Activated CD8-positive, alpha-beta T cell treated with anti-CD3 and anti-CD28 coated beads for 36 hours (primary cell): ENCODE measurements at regions not wholly inside any gene's neighbourhood (a gene's known extent, or its start where the extent isn't known, plus 50 kb on each side); places are given as distances from the start of the nearest gene placed in this dataset.

Experiments used
- ATAC-seq: fragments of 200-7000 bp; cut with Tn5 transposase; one replicate; pipeline ENCODE4 v1.10.0; 2021; ENCODE audit warnings: mild to moderate bottlenecking, moderate library complexity
- CTCF ChIA-PET: fragments of 350-600 bp; sonication (Branson Sonifier 250); formaldehyde crosslinking; loops from one replicate; lab custom pipeline; 2021; ENCODE audit warnings: antibody characterized with exemption; lab: Charles Lee
- POLR2A ChIA-PET: fragments of 350-600 bp; sonication (Branson Sonifier 250); formaldehyde crosslinking; loops from one replicate; lab custom pipeline; 2021; ENCODE audit warnings: antibody characterized with exemption; lab: Charles Lee
- DNase-seq: peaks from one replicate; pipeline ENCODE4 v3.0.0-alpha.2; 2020
- H3K27ac Mint-ChIP-seq: one replicate; pipeline ENCODE4 v1.8.0; 2021; ENCODE audit warnings: mild to moderate bottlenecking, mixed read lengths
- H3K27me3 Mint-ChIP-seq: one replicate; pipeline ENCODE4 v1.8.0; 2021; ENCODE audit warnings: mixed read lengths
- H3K36me3 Mint-ChIP-seq: one replicate; pipeline ENCODE4 v1.8.0; 2021; ENCODE audit warnings: low read depth, mixed read lengths
- H3K4me1 Mint-ChIP-seq: one replicate; pipeline ENCODE4 v1.8.0; 2021; ENCODE audit warnings: low read depth, mixed read lengths
- H3K4me3 Mint-ChIP-seq: one replicate; pipeline ENCODE4 v1.8.0; 2021; ENCODE audit warnings: mild to moderate bottlenecking, moderate library complexity, mixed read lengths
- H3K9me3 Mint-ChIP-seq: one replicate; pipeline ENCODE4 v1.8.0; 2021; ENCODE audit warnings: mixed read lengths
- intact Hi-C: fragments of 100-400 bp; cut with micrococcal nuclease; formaldehyde crosslinking; loops from one replicate; pipeline ENCODE4 v1.10.0; 2022
- TF ChIP-seq, protein P1 (sequence below): fragments of 200-600 bp; IDR thresholded peaks from one replicate; pipeline ENCODE4 v1.8.0; 2022; ENCODE audit warnings: antibody characterized with exemption, mild to moderate bottlenecking

DNA sequence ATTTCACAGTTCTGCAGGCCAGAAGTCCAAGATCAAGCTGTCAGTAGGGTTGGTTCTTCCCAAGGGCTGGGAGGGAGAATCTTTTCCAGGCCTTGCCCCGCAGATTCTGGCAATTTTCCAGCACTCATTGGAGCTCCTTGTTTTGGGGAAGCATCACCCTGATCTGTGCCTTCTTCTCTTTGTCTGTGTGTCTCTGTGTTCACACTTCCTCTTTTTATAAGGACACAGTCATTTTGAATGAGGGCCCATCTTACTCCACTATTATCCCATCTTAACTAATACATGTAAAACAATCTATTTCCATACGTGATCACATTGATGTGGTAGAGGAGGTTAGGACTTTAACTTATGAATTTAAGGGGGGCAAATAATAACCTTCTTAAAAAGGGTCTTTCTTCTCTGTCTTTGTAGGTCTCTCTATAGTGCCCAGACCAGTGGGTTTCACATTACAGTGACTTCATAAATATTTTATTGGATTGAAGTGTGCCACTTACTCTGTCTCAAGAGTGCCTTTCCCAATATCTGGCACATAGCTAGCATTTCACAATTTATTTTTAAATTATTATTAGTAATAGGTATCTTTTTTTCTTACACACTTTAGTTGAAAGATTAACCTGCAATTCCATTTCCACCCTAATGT, 68.9 kb upstream of the CBLN2 start:
- no peaks in the 10 kb centered on the region for H3K36me3 Mint-ChIP-seq
- peaks cover 2% of the 10 kb centered on the region for H3K9me3 Mint-ChIP-seq
- TF ChIP-seq, protein P1, sequence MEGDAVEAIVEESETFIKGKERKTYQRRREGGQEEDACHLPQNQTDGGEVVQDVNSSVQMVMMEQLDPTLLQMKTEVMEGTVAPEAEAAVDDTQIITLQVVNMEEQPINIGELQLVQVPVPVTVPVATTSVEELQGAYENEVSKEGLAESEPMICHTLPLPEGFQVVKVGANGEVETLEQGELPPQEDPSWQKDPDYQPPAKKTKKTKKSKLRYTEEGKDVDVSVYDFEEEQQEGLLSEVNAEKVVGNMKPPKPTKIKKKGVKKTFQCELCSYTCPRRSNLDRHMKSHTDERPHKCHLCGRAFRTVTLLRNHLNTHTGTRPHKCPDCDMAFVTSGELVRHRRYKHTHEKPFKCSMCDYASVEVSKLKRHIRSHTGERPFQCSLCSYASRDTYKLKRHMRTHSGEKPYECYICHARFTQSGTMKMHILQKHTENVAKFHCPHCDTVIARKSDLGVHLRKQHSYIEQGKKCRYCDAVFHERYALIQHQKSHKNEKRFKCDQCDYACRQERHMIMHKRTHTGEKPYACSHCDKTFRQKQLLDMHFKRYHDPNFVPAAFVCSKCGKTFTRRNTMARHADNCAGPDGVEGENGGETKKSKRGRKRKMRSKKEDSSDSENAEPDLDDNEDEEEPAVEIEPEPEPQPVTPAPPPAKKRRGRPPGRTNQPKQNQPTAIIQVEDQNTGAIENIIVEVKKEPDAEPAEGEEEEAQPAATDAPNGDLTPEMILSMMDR: no peak
- CTCF ChIA-PET: no interaction called here
- POLR2A ChIA-PET: no interaction called here
- H3K27me3 Mint-ChIP-seq: no peaks in the 10 kb centered on the region
- intact Hi-C loops: no loop called here
- ATAC-seq: no peak
- H3K4me3 Mint-ChIP-seq: no peak overlapping the region
- no peaks in the 10 kb centered on the region for H3K4me1 Mint-ChIP-seq
- H3K27ac Mint-ChIP-seq: no peak overlapping the region
- DNase-seq: no peak

DNA sequence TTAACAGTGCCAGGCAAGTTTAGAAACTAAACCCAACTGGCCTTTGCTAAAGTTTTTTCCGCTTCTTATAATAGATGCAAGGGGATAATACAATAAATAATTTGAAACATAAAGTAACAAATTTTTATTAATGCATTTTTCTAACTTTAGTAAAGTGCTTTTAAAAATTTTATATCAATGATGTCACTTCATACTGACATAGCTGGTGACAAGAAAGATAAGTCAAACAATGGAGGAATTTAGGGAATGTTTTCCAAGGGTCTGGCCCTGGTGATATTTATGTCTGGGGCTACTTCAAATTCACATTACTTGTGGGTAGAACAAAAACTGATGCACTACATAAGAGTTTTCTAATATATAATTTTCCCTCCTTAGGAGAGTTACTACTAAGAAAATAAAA, 61.2 kb upstream of the CBLN2 start:
- Mint-ChIP-seq H3K9me3 (no peaks in the 10 kb centered on the region), H3K27ac (no peak overlapping the region), H3K4me3 (no peak overlapping the region), H3K36me3 (no peaks in the 10 kb centered on the region), H3K27me3 (no peaks in the 10 kb centered on the region), H3K4me1 (no peaks in the 10 kb centered on the region)
- intact Hi-C loops: no loop called here
- TF ChIP-seq, protein P1: no peak
- ATAC-seq: no peak
- ChIA-PET CTCF (no interaction called here), POLR2A (no interaction called here)
- DNase-seq: no peak

DNA sequence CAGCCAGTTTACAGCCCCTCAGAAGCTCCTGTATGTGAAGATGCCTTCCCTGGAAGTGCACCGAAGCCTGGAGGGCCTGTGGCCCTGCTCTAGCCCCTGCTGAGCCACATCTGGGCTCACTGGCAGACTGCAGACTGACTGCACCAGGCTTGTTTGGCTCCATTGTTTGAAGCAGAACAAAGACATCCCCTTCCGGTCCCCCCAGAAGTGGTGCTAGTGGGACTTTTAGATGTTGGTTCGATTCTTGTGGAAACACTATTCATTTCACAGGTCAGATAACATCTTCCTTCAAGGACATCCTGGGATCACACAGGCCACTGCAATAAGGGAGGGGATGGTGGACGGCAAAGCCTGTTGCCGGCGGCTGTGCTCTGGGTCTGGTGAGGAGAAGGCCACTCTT, 57.8 kb upstream of the CBLN2 start:
- POLR2A ChIA-PET: no interaction called here
- Mint-ChIP-seq H3K27ac (no peak overlapping the region), H3K9me3 (no peaks in the 10 kb centered on the region), H3K4me3 (no peak overlapping the region), H3K27me3 (no peaks in the 10 kb centered on the region), H3K36me3 (no peaks in the 10 kb centered on the region), H3K4me1 (no peaks in the 10 kb centered on the region)
- CTCF ChIA-PET: no interaction called here
- intact Hi-C loops: no loop called here
- TF ChIP-seq, protein P1: no peak
- no peak for DNase-seq
- ATAC-seq: no peak

DNA sequence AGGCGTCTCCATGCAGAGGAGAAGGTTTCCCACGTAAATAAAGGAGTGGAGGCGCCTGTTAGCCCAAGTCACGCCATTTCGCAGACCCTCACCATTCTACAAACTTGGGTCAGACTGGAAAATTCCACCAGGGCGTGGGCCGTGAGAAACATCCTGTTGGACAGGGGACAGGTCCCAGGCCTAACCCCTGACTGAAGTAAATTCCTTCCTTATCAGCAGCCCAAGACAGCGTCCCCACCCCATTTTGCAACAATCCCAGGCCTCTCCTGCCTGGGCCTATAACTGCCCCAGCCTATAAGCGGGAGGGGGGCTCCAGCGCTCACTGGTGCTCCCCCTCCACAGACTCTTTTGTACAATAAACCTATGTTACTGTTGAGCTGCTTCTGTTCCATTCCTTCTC, 57.3 kb upstream of the CBLN2 start:
- no peaks in the 10 kb centered on the region for H3K27me3 Mint-ChIP-seq
- DNase-seq (no peak), ATAC-seq (no peak)
- ChIA-PET POLR2A (no interaction called here), CTCF (no interaction called here)
- intact Hi-C loops: no loop called here
- H3K27ac Mint-ChIP-seq: no peak overlapping the region
- H3K36me3 Mint-ChIP-seq: no peaks in the 10 kb centered on the region
- H3K4me1 Mint-ChIP-seq: no peaks in the 10 kb centered on the region
- TF ChIP-seq, protein P1: no peak
- no peaks in the 10 kb centered on the region for H3K9me3 Mint-ChIP-seq
- no peak overlapping the region for H3K4me3 Mint-ChIP-seq
